Activated T-helper 1 cell treated with anti-CD3 and anti-CD28 coated beads, Interleukin-12 subunit alpha, Interleukin-12 subunit beta, Interleukin-2, Interleukin-4 antibody, amounts not matched to agents 30 ng/mL and 10 ng/mL and 1 ng/mL, durations not matched to agents 14 hours and 24 hours and 36 hours (primary cell): ENCODE measurements at regions not wholly inside any gene's neighbourhood (a gene's known extent, or its start where the extent isn't known, plus 50 kb on each side); places are given as distances from the start of the nearest gene placed in this dataset.
A peak's percentile ranks its signal among the peaks of the same experiment; 100 is the strongest.

Source experiments
- DNase-seq: peaks from one replicate; pipeline ENCODE4 v3.0.0; 2021; ENCODE audit warnings: low spot score
- H3K27ac Mint-ChIP-seq: one replicate; pipeline ENCODE4 v1.8.0; 2021; ENCODE audit warnings: mild to moderate bottlenecking, mixed read lengths
- H3K27me3 Mint-ChIP-seq: one replicate; pipeline ENCODE4 v1.8.0; 2022; ENCODE audit warnings: mild to moderate bottlenecking, moderate library complexity, mixed read lengths; ENCODE audit not compliant: insufficient read depth
- H3K36me3 Mint-ChIP-seq: one replicate; pipeline ENCODE4 v1.8.0; 2021; ENCODE audit warnings: low read depth, mixed read lengths
- H3K4me1 Mint-ChIP-seq: one replicate; pipeline ENCODE4 v1.8.0; 2021; ENCODE audit warnings: low read depth, mixed read lengths
- H3K4me3 Mint-ChIP-seq: one replicate; pipeline ENCODE4 v1.8.0; 2021; ENCODE audit warnings: mild to moderate bottlenecking, moderate library complexity, mixed read lengths
- H3K9me3 Mint-ChIP-seq: one replicate; pipeline ENCODE4 v1.8.0; 2021; ENCODE audit warnings: mixed read lengths
- intact Hi-C: fragments of 100-400 bp; cut with micrococcal nuclease; formaldehyde crosslinking; loops from one replicate; pipeline ENCODE4 v1.15.1; 2024

- H3K27ac Mint-ChIP-seq, result no peak overlapping the region
- no peak for DNase-seq
- intact Hi-C loops, result loop anchor here (10.0 kb wide), 1 partner anchor 1143 kb away; the partner anchor contains the start of gene CAMK4
- H3K36me3 Mint-ChIP-seq, result peaks cover 3% of the 10 kb centered on the region
- peaks cover 14% of the 10 kb centered on the region for H3K9me3 Mint-ChIP-seq
- H3K4me3 Mint-ChIP-seq, result no peak overlapping the region
- peaks cover 33% of the 10 kb centered on the region for H3K4me1 Mint-ChIP-seq
- H3K27me3 Mint-ChIP-seq, result peaks cover 1% of the 10 kb centered on the region
These were observed 392.5 kb downstream of the MAN2A1 start for GRCh38 chr5:110082194-110082593.

GRCh38 chr5:110082863-110083262 lies 393.1 kb downstream of the MAN2A1 start:
- no peak overlapping the region for H3K4me3 Mint-ChIP-seq
- H3K27ac Mint-ChIP-seq, result no peak overlapping the region
- H3K27me3 Mint-ChIP-seq, result no peaks in the 10 kb centered on the region
- peaks cover 34% of the 10 kb centered on the region for H3K4me1 Mint-ChIP-seq
- peaks cover 1% of the 10 kb centered on the region for H3K36me3 Mint-ChIP-seq
- DNase-seq, result no peak
- H3K9me3 Mint-ChIP-seq, result peaks cover 8% of the 10 kb centered on the region
- intact Hi-C loops, result loop anchor here (10.0 kb wide), 1 partner anchor 1142 kb away; the partner anchor contains the start of gene CAMK4

- Mint-ChIP-seq H3K4me1 (peaks cover 45% of the 10 kb centered on the region), H3K4me3 (no peak overlapping the region), H3K9me3 (peaks cover 6% of the 10 kb centered on the region), H3K27me3 (no peaks in the 10 kb centered on the region), H3K36me3 (peaks cover 3% of the 10 kb centered on the region), H3K27ac (no peak overlapping the region)
- intact Hi-C loops, result loop anchor here (2.0 to 10.0 kb wide), 4 partner anchors 653 to 1704 kb away; partner anchors contain the start of genes CAMK4, FBXL17 and SLC25A46
- DNase-seq, result no peak
These were observed 396.1 kb downstream of the MAN2A1 start for GRCh38 chr5:110085826-110086225.

- H3K27ac Mint-ChIP-seq, result peak overlapping the region; percentile 87
- peaks cover 45% of the 10 kb centered on the region for H3K4me1 Mint-ChIP-seq
- peaks cover 3% of the 10 kb centered on the region for H3K36me3 Mint-ChIP-seq
- H3K4me3 Mint-ChIP-seq, result peak overlapping the region; percentile 53
- intact Hi-C loops, result loop anchor here (1.0 to 10.0 kb wide), 10 partner anchors 9 to 1705 kb away; partner anchors contain the start of genes CAMK4, FBXL17, MAN2A1 and SLC25A46
- no peaks in the 10 kb centered on the region for H3K9me3 Mint-ChIP-seq
- peak; percentile 43 for DNase-seq
- no peaks in the 10 kb centered on the region for H3K27me3 Mint-ChIP-seq
These were observed 397.1 kb downstream of the MAN2A1 start for GRCh38 chr5:110086658-110087388.

- peaks cover 45% of the 10 kb centered on the region for H3K4me1 Mint-ChIP-seq
- H3K27ac Mint-ChIP-seq, result peak overlapping the region; percentile 86
- H3K27me3 Mint-ChIP-seq, result no peaks in the 10 kb centered on the region
- H3K36me3 Mint-ChIP-seq, result peaks cover 3% of the 10 kb centered on the region
- H3K9me3 Mint-ChIP-seq, result no peaks in the 10 kb centered on the region
- H3K4me3 Mint-ChIP-seq, result peak overlapping the region; percentile 3
- no peak for DNase-seq
- intact Hi-C loops, result loop anchor here (1.0 to 10.0 kb wide), 12 partner anchors 8 to 1706 kb away; partner anchors contain the start of genes CAMK4, FBXL17, MAN2A1 and SLC25A46
These were observed 398.1 kb downstream of the MAN2A1 start for GRCh38 chr5:110087829-110088228.

- Mint-ChIP-seq H3K4me1 (peaks cover 45% of the 10 kb centered on the region), H3K27ac (peak overlapping the region; percentile 86)
These were observed 399.1 kb downstream of the MAN2A1 start for GRCh38 chr5:110088676-110089436.

GRCh38 chr5:110092955-110093785 lies 403.4 kb downstream of the MAN2A1 start:
- Mint-ChIP-seq H3K27ac (no peak overlapping the region), H3K36me3 (peaks cover 2% of the 10 kb centered on the region), H3K4me3 (no peak overlapping the region), H3K9me3 (no peaks in the 10 kb centered on the region), H3K27me3 (no peaks in the 10 kb centered on the region), H3K4me1 (peaks cover 15% of the 10 kb centered on the region)
- intact Hi-C loops, result loop anchor here (10.0 kb wide), 1 partner anchor 1348 kb away; the partner anchor contains the start of gene FER
- DNase-seq, result no peak

More at GRCh38 chr5:110088676-110089436, 399.1 kb downstream of the MAN2A1 start:
- no peak for DNase-seq
- intact Hi-C loops, result loop anchor here (1.0 to 10.0 kb wide), 5 partner anchors 126 to 1707 kb away; partner anchors contain the start of genes CAMK4 and FBXL17
- Mint-ChIP-seq H3K27me3 (no peaks in the 10 kb centered on the region), H3K36me3 (peaks cover 3% of the 10 kb centered on the region), H3K9me3 (no peaks in the 10 kb centered on the region), H3K4me3 (peak overlapping the region; percentile 60)

GRCh38 chr5:110094109-110094508 lies 404.4 kb downstream of the MAN2A1 start:
- intact Hi-C loops, result loop anchor here (10.0 kb wide), 1 partner anchor 1349 kb away; the partner anchor contains the start of gene FER
- H3K4me1 Mint-ChIP-seq, result peaks cover 5% of the 10 kb centered on the region
- no peak overlapping the region for H3K27ac Mint-ChIP-seq
- H3K36me3 Mint-ChIP-seq, result peaks cover 2% of the 10 kb centered on the region
- DNase-seq, result no peak
- H3K4me3 Mint-ChIP-seq, result no peak overlapping the region
- H3K9me3 Mint-ChIP-seq, result no peaks in the 10 kb centered on the region
- no peaks in the 10 kb centered on the region for H3K27me3 Mint-ChIP-seq

GRCh38 chr5:110094548-110094947 lies 404.8 kb downstream of the MAN2A1 start:
- DNase-seq, result no peak
- intact Hi-C loops, result loop anchor here (10.0 kb wide), 1 partner anchor 1350 kb away; the partner anchor contains the start of gene FER
- H3K4me3 Mint-ChIP-seq, result no peak overlapping the region
- H3K27me3 Mint-ChIP-seq, result no peaks in the 10 kb centered on the region
- no peaks in the 10 kb centered on the region for H3K9me3 Mint-ChIP-seq
- no peak overlapping the region for H3K27ac Mint-ChIP-seq
- H3K36me3 Mint-ChIP-seq, result peaks cover 2% of the 10 kb centered on the region
- H3K4me1 Mint-ChIP-seq, result peaks cover 1% of the 10 kb centered on the region

GRCh38 chr5:110096419-110096818 lies 406.7 kb downstream of the MAN2A1 start:
- H3K27ac Mint-ChIP-seq, result no peak overlapping the region
- H3K27me3 Mint-ChIP-seq, result no peaks in the 10 kb centered on the region
- H3K9me3 Mint-ChIP-seq, result no peaks in the 10 kb centered on the region
- DNase-seq, result no peak
- H3K4me1 Mint-ChIP-seq, result no peaks in the 10 kb centered on the region
- intact Hi-C loops, result loop anchor here (1.0 to 10.0 kb wide), 3 partner anchors 9 to 1352 kb away; partner anchors contain the start of gene FER
- no peak overlapping the region for H3K4me3 Mint-ChIP-seq
- H3K36me3 Mint-ChIP-seq, result no peaks in the 10 kb centered on the region

- Mint-ChIP-seq H3K27me3 (no peaks in the 10 kb centered on the region), H3K27ac (no peak overlapping the region), H3K4me1 (peaks cover 17% of the 10 kb centered on the region), H3K9me3 (no peaks in the 10 kb centered on the region), H3K36me3 (no peaks in the 10 kb centered on the region), H3K4me3 (no peak overlapping the region)
- DNase-seq, result no peak
- intact Hi-C loops, result loop anchor here (10.0 kb wide), 1 partner anchor 1355 kb away; the partner anchor contains the start of gene FER
These were observed 409.8 kb downstream of the MAN2A1 start for GRCh38 chr5:110099572-110099971.

- intact Hi-C loops, result no loop called here
- Mint-ChIP-seq H3K9me3 (no peaks in the 10 kb centered on the region), H3K36me3 (peaks cover 1% of the 10 kb centered on the region), H3K4me1 (peaks cover 49% of the 10 kb centered on the region), H3K27me3 (no peaks in the 10 kb centered on the region), H3K4me3 (no peak overlapping the region), H3K27ac (no peak overlapping the region)
- DNase-seq, result no peak
These were observed 413.4 kb downstream of the MAN2A1 start for GRCh38 chr5:110103081-110103480.
